ENCODE measurements at regions not wholly inside any gene's neighbourhood (a gene's known extent, or its start where the extent isn't known, plus 50 kb on each side); places are given as distances from the start of the nearest gene placed in this dataset.

GRCh38 chr15:77549576-77550288 lies 83.0 kb downstream of the LINGO1 start:
- TF ChIP-seq CEBPB (IDR thresholded peaks at IDR 0.05) = no peak
- TF ChIP-seq EGR1 (IDR thresholded peaks at IDR 0.05) = no peak
- TF ChIP-seq USF1 (IDR thresholded peaks at IDR 0.05) = no peak
- no peak for TF ChIP-seq NFIC (IDR thresholded peaks at IDR 0.05)
- TF ChIP-seq RAD21 (IDR thresholded peaks at IDR 0.05; ENCODE audit: low read depth) = no peak
- TF ChIP-seq MAX (IDR thresholded peaks at IDR 0.05) = no peak
- TF ChIP-seq EP300 (IDR thresholded peaks at IDR 0.05; ENCODE audit: borderline replicate concordance) = no peak
- TF ChIP-seq TCF12 (IDR thresholded peaks at IDR 0.05; ENCODE audit: low read depth) = no peak
- TF ChIP-seq TAF1 (IDR thresholded peaks at IDR 0.05; ENCODE audit: low read depth) = no peak
- TF ChIP-seq TEAD4 (IDR thresholded peaks at IDR 0.05) = no peak
- TF ChIP-seq YY1 (IDR thresholded peaks at IDR 0.05; ENCODE audit: low read depth) = no peak
- TF ChIP-seq CREB1 (IDR thresholded peaks at IDR 0.05; ENCODE audit: low read depth) = no peak
- no peak for TF ChIP-seq REST (IDR thresholded peaks at IDR 0.05; ENCODE audit: low read depth)
- no peak for TF ChIP-seq FOXM1 (IDR thresholded peaks at IDR 0.05; ENCODE audit: borderline replicate concordance, low read depth)
- TF ChIP-seq ZBTB7A (IDR thresholded peaks at IDR 0.05; ENCODE audit: low read depth) = no peak

- TF ChIP-seq MAX (IDR thresholded peaks at IDR 0.05) (no peak), EGR1 (IDR thresholded peaks at IDR 0.05) (no peak), TCF12 (IDR thresholded peaks at IDR 0.05; ENCODE audit: low read depth) (no peak), TEAD4 (IDR thresholded peaks at IDR 0.05) (no peak), YY1 (IDR thresholded peaks at IDR 0.05; ENCODE audit: low read depth) (no peak), RAD21 (IDR thresholded peaks at IDR 0.05; ENCODE audit: low read depth) (no peak), CREB1 (IDR thresholded peaks at IDR 0.05; ENCODE audit: low read depth) (no peak), USF1 (IDR thresholded peaks at IDR 0.05) (no peak), FOXM1 (IDR thresholded peaks at IDR 0.05; ENCODE audit: borderline replicate concordance, low read depth) (no peak), NFIC (IDR thresholded peaks at IDR 0.05) (no peak), EP300 (IDR thresholded peaks at IDR 0.05; ENCODE audit: borderline replicate concordance) (no peak), CEBPB (IDR thresholded peaks at IDR 0.05) (no peak)
Observed at GRCh38 chr15:77548589-77549557, 83.8 kb downstream of the LINGO1 start.

GRCh38 chr15:77547801-77548588 lies 84.7 kb downstream of the LINGO1 start:
- no peak for TF ChIP-seq CREB1 (IDR thresholded peaks at IDR 0.05; ENCODE audit: low read depth)
- TF ChIP-seq MAX (IDR thresholded peaks at IDR 0.05) = no peak
- TF ChIP-seq FOXM1 (IDR thresholded peaks at IDR 0.05; ENCODE audit: borderline replicate concordance, low read depth) = no peak
- TF ChIP-seq NFIC (IDR thresholded peaks at IDR 0.05) = no peak
- no peak for TF ChIP-seq ZBTB7A (IDR thresholded peaks at IDR 0.05; ENCODE audit: low read depth)
- TF ChIP-seq EGR1 (IDR thresholded peaks at IDR 0.05) = no peak
- TF ChIP-seq TCF12 (IDR thresholded peaks at IDR 0.05; ENCODE audit: low read depth) = no peak
- no peak for TF ChIP-seq REST (IDR thresholded peaks at IDR 0.05; ENCODE audit: low read depth)
- no peak for TF ChIP-seq CEBPB (IDR thresholded peaks at IDR 0.05)
- TF ChIP-seq USF1 (IDR thresholded peaks at IDR 0.05) = no peak
- no peak for TF ChIP-seq TEAD4 (IDR thresholded peaks at IDR 0.05)
- no peak for TF ChIP-seq EP300 (IDR thresholded peaks at IDR 0.05; ENCODE audit: borderline replicate concordance)
- TF ChIP-seq RAD21 (IDR thresholded peaks at IDR 0.05; ENCODE audit: low read depth) = no peak

GRCh38 chr15:77546870-77547269 lies 85.8 kb downstream of the LINGO1 start:
- TF ChIP-seq FOXM1 (IDR thresholded peaks at IDR 0.05; ENCODE audit: borderline replicate concordance, low read depth) (no peak), CREB1 (IDR thresholded peaks at IDR 0.05; ENCODE audit: low read depth) (no peak), NFIC (IDR thresholded peaks at IDR 0.05) (no peak), EGR1 (IDR thresholded peaks at IDR 0.05) (no peak), MAX (IDR thresholded peaks at IDR 0.05) (no peak), USF1 (IDR thresholded peaks at IDR 0.05) (no peak), YY1 (IDR thresholded peaks at IDR 0.05; ENCODE audit: low read depth) (no peak), ZBTB7A (IDR thresholded peaks at IDR 0.05; ENCODE audit: low read depth) (no peak), CEBPB (IDR thresholded peaks at IDR 0.05) (no peak), RAD21 (IDR thresholded peaks at IDR 0.05; ENCODE audit: low read depth) (no peak; the same call in 1 of the 2 replicates), TEAD4 (IDR thresholded peaks at IDR 0.05) (no peak), TAF1 (IDR thresholded peaks at IDR 0.05; ENCODE audit: low read depth) (no peak), EP300 (IDR thresholded peaks at IDR 0.05; ENCODE audit: borderline replicate concordance) (no peak), REST (IDR thresholded peaks at IDR 0.05; ENCODE audit: low read depth) (no peak)
